ENCODE measurements at regions not wholly inside any gene's neighbourhood (a gene's known extent, or its start where the extent isn't known, plus 50 kb on each side); places are given as distances from the start of the nearest gene placed in this dataset.
"Not testable (repeated sequence)": the region's sequence is repeated elsewhere in the genome, so short reads cannot be mapped to it uniquely, and the experiment has no call there.

- DNase-seq (ENCODE audit: low spot score): no peak
Measured at GRCh38 chr2:198639580-198639979, 818.2 kb downstream of the SATB2 start.

GRCh38 chr2:198638577-198638976 lies 819.2 kb downstream of the SATB2 start:
- no peak for DNase-seq (ENCODE audit: low spot score)

GRCh38 chr2:198630384-198630783 lies 826.0 kb downstream of the PLCL1 start:
- no peak for DNase-seq (ENCODE audit: low spot score)

- DNase-seq (ENCODE audit: low spot score): no peak
Measured at GRCh38 chr2:198628596-198628995, 824.2 kb downstream of the PLCL1 start.

GRCh38 chr2:198622986-198623730 lies 818.8 kb downstream of the PLCL1 start:
- DNase-seq (ENCODE audit: low spot score): no peak

GRCh38 chr2:198615972-198616371 lies 811.6 kb downstream of the PLCL1 start:
- DNase-seq (ENCODE audit: low spot score): no peak

- DNase-seq (ENCODE audit: low spot score): no peak
Measured at GRCh38 chr2:198611201-198611600, 806.8 kb downstream of the PLCL1 start.

- DNase-seq (ENCODE audit: low spot score): no peak
Measured at GRCh38 chr2:198604599-198604998, 800.2 kb downstream of the PLCL1 start.

GRCh38 chr2:198602986-198603385 lies 798.6 kb downstream of the PLCL1 start:
- DNase-seq (ENCODE audit: low spot score): not testable (repeated sequence)

- no peak for DNase-seq (ENCODE audit: low spot score)
Measured at GRCh38 chr2:198597648-198598047, 793.3 kb downstream of the PLCL1 start.

GRCh38 chr2:198596985-198597384 lies 792.6 kb downstream of the PLCL1 start:
- DNase-seq (ENCODE audit: low spot score): no peak

GRCh38 chr2:198595721-198596120 lies 791.3 kb downstream of the PLCL1 start:
- DNase-seq (ENCODE audit: low spot score): no peak

- no peak for DNase-seq (ENCODE audit: low spot score)
Measured at GRCh38 chr2:198591586-198591985, 787.2 kb downstream of the PLCL1 start.

GRCh38 chr2:198587741-198588140 lies 783.3 kb downstream of the PLCL1 start:
- no peak for DNase-seq (ENCODE audit: low spot score)

- DNase-seq (ENCODE audit: low spot score): no peak
Measured at GRCh38 chr2:198587240-198587639, 782.8 kb downstream of the PLCL1 start.

- DNase-seq (ENCODE audit: low spot score): no peak
Measured at GRCh38 chr2:198571393-198571792, 767.0 kb downstream of the PLCL1 start.

GRCh38 chr2:198558176-198558575 lies 753.8 kb downstream of the PLCL1 start:
- DNase-seq (ENCODE audit: low spot score): no peak

GRCh38 chr2:198546122-198546521 lies 741.7 kb downstream of the PLCL1 start:
- no peak for DNase-seq (ENCODE audit: low spot score)

- DNase-seq (ENCODE audit: low spot score): no peak
Measured at GRCh38 chr2:198545411-198545810, 741.0 kb downstream of the PLCL1 start.

- DNase-seq (ENCODE audit: low spot score): no peak
Measured at GRCh38 chr2:198544461-198544860, 740.1 kb downstream of the PLCL1 start.

GRCh38 chr2:198534756-198535155 lies 730.4 kb downstream of the PLCL1 start:
- DNase-seq (ENCODE audit: low spot score): no peak

GRCh38 chr2:198525211-198525969 lies 721.0 kb downstream of the PLCL1 start:
- no peak for DNase-seq (ENCODE audit: low spot score)

- DNase-seq (ENCODE audit: low spot score): no peak
Measured at GRCh38 chr2:198523710-198524109, 719.3 kb downstream of the PLCL1 start.

GRCh38 chr2:198518935-198519334 lies 714.5 kb downstream of the PLCL1 start:
- DNase-seq (ENCODE audit: low spot score): no peak
